ENCODE measurements at regions not wholly inside any gene's neighbourhood (a gene's known extent, or its start where the extent isn't known, plus 50 kb on each side); places are given as distances from the start of the nearest gene placed in this dataset.

DNA sequence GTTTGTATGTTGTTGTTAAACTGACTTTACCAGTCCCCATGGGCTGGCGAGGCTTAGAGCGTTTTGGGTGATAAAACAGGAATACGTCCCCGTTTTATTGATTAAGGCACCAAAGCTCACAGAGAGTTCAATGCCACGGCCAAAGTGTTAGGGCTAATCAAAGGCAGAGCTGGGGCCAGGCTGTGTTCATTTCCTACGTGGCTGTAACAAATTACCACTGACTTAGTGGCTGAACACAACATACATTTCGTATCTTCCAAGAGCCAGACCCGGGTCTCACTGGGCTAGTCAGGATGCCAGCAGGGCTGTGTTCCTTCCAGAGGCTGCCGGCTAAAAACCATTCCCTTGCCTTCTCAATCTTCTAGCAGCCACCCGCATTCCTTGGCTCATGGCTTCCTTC, 94.4 kb upstream of the HABP2 start:
- TF ChIP-seq, protein P1, sequence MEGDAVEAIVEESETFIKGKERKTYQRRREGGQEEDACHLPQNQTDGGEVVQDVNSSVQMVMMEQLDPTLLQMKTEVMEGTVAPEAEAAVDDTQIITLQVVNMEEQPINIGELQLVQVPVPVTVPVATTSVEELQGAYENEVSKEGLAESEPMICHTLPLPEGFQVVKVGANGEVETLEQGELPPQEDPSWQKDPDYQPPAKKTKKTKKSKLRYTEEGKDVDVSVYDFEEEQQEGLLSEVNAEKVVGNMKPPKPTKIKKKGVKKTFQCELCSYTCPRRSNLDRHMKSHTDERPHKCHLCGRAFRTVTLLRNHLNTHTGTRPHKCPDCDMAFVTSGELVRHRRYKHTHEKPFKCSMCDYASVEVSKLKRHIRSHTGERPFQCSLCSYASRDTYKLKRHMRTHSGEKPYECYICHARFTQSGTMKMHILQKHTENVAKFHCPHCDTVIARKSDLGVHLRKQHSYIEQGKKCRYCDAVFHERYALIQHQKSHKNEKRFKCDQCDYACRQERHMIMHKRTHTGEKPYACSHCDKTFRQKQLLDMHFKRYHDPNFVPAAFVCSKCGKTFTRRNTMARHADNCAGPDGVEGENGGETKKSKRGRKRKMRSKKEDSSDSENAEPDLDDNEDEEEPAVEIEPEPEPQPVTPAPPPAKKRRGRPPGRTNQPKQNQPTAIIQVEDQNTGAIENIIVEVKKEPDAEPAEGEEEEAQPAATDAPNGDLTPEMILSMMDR (IDR thresholded peaks at IDR 0.05; ENCODE audit: low read depth, low read length) = no peak
- no peak for DNase-seq (ENCODE audit: low read depth in 1 of 2, low spot score in 1 of 2)

GRCh38 chr10:113458944-113459343, 93.9 kb upstream of the HABP2 start:
- no peak for DNase-seq (ENCODE audit: low read depth in 1 of 2, low spot score in 1 of 2)
- Histone ChIP-seq H3K4me3 (no peak overlapping the region), H3K27ac (no peak overlapping the region), H3K36me3 (no peaks in the 10 kb centered on the region), H3K4me1 (ENCODE audit: low read depth) (no peaks in the 10 kb centered on the region), H3K27me3 (no peaks in the 10 kb centered on the region), H3K9me3 (ENCODE audit: low read depth) (no peaks in the 10 kb centered on the region)
- TF ChIP-seq, protein P1 (IDR thresholded peaks at IDR 0.05; ENCODE audit: low read depth, low read length) = no peak

More for the DNA sequence above, 94.4 kb upstream of the HABP2 start:
- H3K27me3 ChIP-seq = no peaks in the 10 kb centered on the region
- no peaks in the 10 kb centered on the region for H3K4me1 ChIP-seq (ENCODE audit: low read depth)
- H3K36me3 ChIP-seq = no peaks in the 10 kb centered on the region
- H3K27ac ChIP-seq = no peak overlapping the region
- no peak overlapping the region for H3K4me3 ChIP-seq
- no peaks in the 10 kb centered on the region for H3K9me3 ChIP-seq (ENCODE audit: low read depth)

- TF ChIP-seq, protein P1 (IDR thresholded peaks at IDR 0.05; ENCODE audit: low read depth, low read length) = no peak
- DNase-seq (ENCODE audit: low read depth in 1 of 2, low spot score in 1 of 2) = no peak
- H3K4me1 ChIP-seq (ENCODE audit: low read depth) = no peaks in the 10 kb centered on the region
Observed at GRCh38 chr10:113459626-113460280, 93.1 kb upstream of the HABP2 start.

GRCh38 chr10:113463083-113463482, 89.8 kb upstream of the HABP2 start:
- Histone ChIP-seq H3K27me3 (no peaks in the 10 kb centered on the region), H3K4me3 (no peak overlapping the region), H3K36me3 (no peaks in the 10 kb centered on the region), H3K27ac (no peak overlapping the region), H3K9me3 (ENCODE audit: low read depth) (no peaks in the 10 kb centered on the region), H3K4me1 (ENCODE audit: low read depth) (no peaks in the 10 kb centered on the region)
- no peak for DNase-seq (ENCODE audit: low read depth in 1 of 2, low spot score in 1 of 2)
- TF ChIP-seq, protein P1 (IDR thresholded peaks at IDR 0.05; ENCODE audit: low read depth, low read length) = no peak

More at GRCh38 chr10:113459626-113460280, 93.1 kb upstream of the HABP2 start:
- H3K27me3 ChIP-seq = no peaks in the 10 kb centered on the region
- no peak overlapping the region for H3K27ac ChIP-seq
- no peak overlapping the region for H3K4me3 ChIP-seq
- H3K9me3 ChIP-seq (ENCODE audit: low read depth) = no peaks in the 10 kb centered on the region
- H3K36me3 ChIP-seq = no peaks in the 10 kb centered on the region

- Histone ChIP-seq H3K27ac (no peak overlapping the region), H3K4me3 (no peak overlapping the region), H3K27me3 (no peaks in the 10 kb centered on the region), H3K4me1 (ENCODE audit: low read depth) (no peaks in the 10 kb centered on the region), H3K36me3 (no peaks in the 10 kb centered on the region), H3K9me3 (ENCODE audit: low read depth) (no peaks in the 10 kb centered on the region)
- TF ChIP-seq, protein P1 (IDR thresholded peaks at IDR 0.05; ENCODE audit: low read depth, low read length) = no peak
- no peak for DNase-seq (ENCODE audit: low read depth in 1 of 2, low spot score in 1 of 2)
Observed at GRCh38 chr10:113463777-113464176, 89.1 kb upstream of the HABP2 start.
